ENCODE measurements at regions not wholly inside any gene's neighbourhood (a gene's known extent, or its start where the extent isn't known, plus 50 kb on each side); places are given as distances from the start of the nearest gene placed in this dataset.

DNA sequence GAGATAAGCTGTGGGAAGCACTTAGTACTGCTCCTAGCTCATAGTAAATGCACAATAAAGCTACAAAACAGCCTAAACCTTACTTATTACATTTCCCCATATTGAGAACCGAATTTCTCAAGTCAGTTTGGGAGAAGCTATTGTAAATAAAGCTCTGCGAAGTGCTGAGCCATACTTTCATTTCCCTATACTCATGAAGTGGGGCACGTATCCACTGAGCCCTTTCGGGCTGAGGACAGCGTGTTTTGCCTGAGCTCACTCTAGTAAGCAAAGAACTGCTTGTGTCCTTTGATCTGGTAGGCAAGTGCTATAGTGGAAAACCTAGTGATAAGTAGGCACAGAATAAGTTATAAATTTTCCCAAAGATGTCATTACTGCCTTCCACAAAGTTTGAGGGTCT, 165.0 kb downstream of the RSL24D1 start:
- TF ChIP-seq, protein P1, sequence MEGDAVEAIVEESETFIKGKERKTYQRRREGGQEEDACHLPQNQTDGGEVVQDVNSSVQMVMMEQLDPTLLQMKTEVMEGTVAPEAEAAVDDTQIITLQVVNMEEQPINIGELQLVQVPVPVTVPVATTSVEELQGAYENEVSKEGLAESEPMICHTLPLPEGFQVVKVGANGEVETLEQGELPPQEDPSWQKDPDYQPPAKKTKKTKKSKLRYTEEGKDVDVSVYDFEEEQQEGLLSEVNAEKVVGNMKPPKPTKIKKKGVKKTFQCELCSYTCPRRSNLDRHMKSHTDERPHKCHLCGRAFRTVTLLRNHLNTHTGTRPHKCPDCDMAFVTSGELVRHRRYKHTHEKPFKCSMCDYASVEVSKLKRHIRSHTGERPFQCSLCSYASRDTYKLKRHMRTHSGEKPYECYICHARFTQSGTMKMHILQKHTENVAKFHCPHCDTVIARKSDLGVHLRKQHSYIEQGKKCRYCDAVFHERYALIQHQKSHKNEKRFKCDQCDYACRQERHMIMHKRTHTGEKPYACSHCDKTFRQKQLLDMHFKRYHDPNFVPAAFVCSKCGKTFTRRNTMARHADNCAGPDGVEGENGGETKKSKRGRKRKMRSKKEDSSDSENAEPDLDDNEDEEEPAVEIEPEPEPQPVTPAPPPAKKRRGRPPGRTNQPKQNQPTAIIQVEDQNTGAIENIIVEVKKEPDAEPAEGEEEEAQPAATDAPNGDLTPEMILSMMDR (conservative IDR thresholded peaks at IDR 0.05) = no peak
- no peak for TF ChIP-seq ZFX (IDR thresholded peaks at IDR 0.05)
